ENCODE measurements at regions not wholly inside any gene's neighbourhood (a gene's known extent, or its start where the extent isn't known, plus 50 kb on each side); places are given as distances from the start of the nearest gene placed in this dataset.

- H3K9ac ChIP-seq (ENCODE audit: low read length): peak overlapping the region; percentile 54
- no TSS peak for BruUV-seq (replicated peaks)
- CTCF ChIA-PET: interaction anchor here (0.6 to 2.8 kb wide), 13 partner anchors 9 to 261 kb away, joined by 3 to 20 read pairs (median 3); partner anchors contain the start of gene NIPBL
These were observed 132.4 kb upstream of the NIPBL start for GRCh38 chr5:36743891-36744772.

More at GRCh38 chr5:36743891-36744772, 132.4 kb upstream of the NIPBL start:
- peaks cover 13 to 31% of the 10 kb centered on the region in 2 experiments for H3K4me1 ChIP-seq (ENCODE audit: control insufficient read depth in 1 of 2, insufficient read depth in 2 of 2, low read length in 2 of 2)
- intact Hi-C loops (cut with micrococcal nuclease): loop anchor here (2.0 to 5.0 kb wide), 2 partner anchors 133 to 203 kb away; partner anchors contain the start of gene NIPBL
- POLR2A ChIA-PET: interaction anchor here (1.1 to 1.4 kb wide), 2 partner anchors 15 to 19 kb away, joined by 3 read pairs; no protein-coding TSS in a partner anchor
- TF ChIP-seq CTCF (IDR thresholded peaks at IDR 0.05 in 2 of 3, conservative IDR thresholded peaks at IDR 0.05 in 1 of 3; ENCODE audit: borderline replicate concordance in 1 of 3, insufficient read depth in 1 of 3, low read depth in 2 of 3, low read length in 2 of 3) (peak; percentile 73 to 77 (median 73); a peak in 4 of 6 replicates), ATF3 (IDR thresholded peaks at IDR 0.05) (no peak), FOSL1 (IDR thresholded peaks at IDR 0.05; ENCODE audit: low read depth) (no peak), YY1 (IDR thresholded peaks at IDR 0.05; ENCODE audit: extremely low read depth, insufficient replicate concordance, low read depth, low read length) (no peak), ZFX (IDR thresholded peaks at IDR 0.05) (no peak), EGR1 (IDR thresholded peaks at IDR 0.05; ENCODE audit: low read depth) (no peak), POLR2AphosphoS5 (IDR thresholded peaks at IDR 0.05; ENCODE audit: low read depth, low read length) (peak; percentile 3), REST (IDR thresholded peaks at IDR 0.05; ENCODE audit: low read depth) (no peak), SRF (IDR thresholded peaks at IDR 0.05; ENCODE audit: low read depth) (no peak), CBX3 (IDR thresholded peaks at IDR 0.05; ENCODE audit: low read depth) (no peak; the same call in 1 of the 2 replicates), RAD21 (IDR thresholded peaks at IDR 0.05; ENCODE audit: low read depth) (peak; percentile 71; the same call in 1 of the 2 replicates), EZH2 (IDR thresholded peaks at IDR 0.05) (no peak), JUND (IDR thresholded peaks at IDR 0.05) (no peak), ELF1 (IDR thresholded peaks at IDR 0.05; ENCODE audit: borderline replicate concordance, low read depth) (no peak), POLR2A (IDR thresholded peaks at IDR 0.05; ENCODE audit: borderline replicate concordance, extremely low read depth, insufficient read depth, insufficient read length) (no peak), TCF7L2 (IDR thresholded peaks at IDR 0.05; ENCODE audit: borderline replicate concordance, extremely low read depth, insufficient read depth, insufficient read length) (peak; percentile 23)
- no peaks in the 10 kb centered on the region for H3K9me3 ChIP-seq (ENCODE audit: control insufficient read depth in 1 of 2, insufficient read depth in 1 of 2, low read depth in 1 of 2, low read length in 2 of 2)
- H3K36me3 ChIP-seq (ENCODE audit: control insufficient read depth in 1 of 2, insufficient read depth in 2 of 2, low read length in 2 of 2): no peaks in the 10 kb centered on the region
- peak overlapping the region; percentile 87 for H3K27ac ChIP-seq (ENCODE audit: low read depth, low read length)
- peak overlapping the region; percentile 60 to 74 for H3K4me3 ChIP-seq (replicated peaks in 1 of 2; ENCODE audit: low read depth in 1 of 2, low read length in 2 of 2)
- no peaks in the 10 kb centered on the region for H3K9me2 ChIP-seq (ENCODE audit: insufficient read depth)
- H3K4me2 ChIP-seq (ENCODE audit: low read length): peak overlapping the region; percentile 99
- no peaks in the 10 kb centered on the region for H3K79me2 ChIP-seq (ENCODE audit: insufficient read depth, low read length)
- peak overlapping the region; percentile 94 for H2AFZ ChIP-seq (ENCODE audit: low read depth, low read length, poor library complexity, severe bottlenecking)
- no peaks in the 10 kb centered on the region for H3K27me3 ChIP-seq (ENCODE audit: insufficient read depth, low read length)
- RAD21 ChIA-PET (ENCODE audit: low non-redundant PET in 1 of 2, low total read pairs in 2 of 2, uncharacterized antibody in 2 of 2, unreplicated experiment in 2 of 2): interaction anchor here in 1 of 2 experiments (0.6 kb wide), 1 partner anchor 51 kb away, joined by 5 read pairs; no protein-coding TSS in a partner anchor
- peak; percentile 76 for DNase-seq (ENCODE audit: low read depth, low spot score)
- H4K20me1 ChIP-seq (ENCODE audit: insufficient read depth): no peaks in the 10 kb centered on the region
- peak; percentile 19; the same call in 1 of the 2 replicates for ATAC-seq
